GM21576 (cell line): ENCODE measurements at regions not wholly inside any gene's neighbourhood (a gene's known extent, or its start where the extent isn't known, plus 50 kb on each side); places are given as distances from the start of the nearest gene placed in this dataset.
"Not testable (repeated sequence)": the region's sequence is repeated elsewhere in the genome, so short reads cannot be mapped to it uniquely, and the experiment has no call there.

Experiments used
- ATAC-seq: cut with Tn5 transposase; IDR thresholded peaks from one replicate; pipeline ENCODE4 v1.9.1; 2021; ENCODE audit warnings: mild to moderate bottlenecking, moderate library complexity; ENCODE audit not compliant: unreplicated experiment

GRCh38 chr14:70269582-70269981 is 80.8 kb upstream of the SLC8A3 start:
- no peak for ATAC-seq

GRCh38 chr14:70268760-70269159 is 80.0 kb upstream of the SLC8A3 start:
- ATAC-seq = no peak

GRCh38 chr14:70266157-70266556 is 77.4 kb upstream of the SLC8A3 start:
- no peak for ATAC-seq

GRCh38 chr14:70265422-70265821 is 76.7 kb upstream of the SLC8A3 start:
- no peak for ATAC-seq

GRCh38 chr14:70259420-70259819 is 70.7 kb upstream of the SLC8A3 start:
- ATAC-seq = no peak

- no peak for ATAC-seq
These were observed 68.8 kb upstream of the SLC8A3 start for GRCh38 chr14:70257526-70257925.

- ATAC-seq = no peak
These were observed 67.8 kb upstream of the SLC8A3 start for GRCh38 chr14:70256601-70257000.

GRCh38 chr14:70255071-70256057 is 66.6 kb upstream of the SLC8A3 start:
- not testable (repeated sequence) for ATAC-seq

GRCh38 chr14:70254476-70254961 is 65.8 kb upstream of the SLC8A3 start:
- ATAC-seq = no peak

GRCh38 chr14:70253547-70253946 is 64.8 kb upstream of the SLC8A3 start:
- not testable (repeated sequence) for ATAC-seq

GRCh38 chr14:70245026-70245425 is 56.3 kb upstream of the SLC8A3 start:
- ATAC-seq = no peak

GRCh38 chr14:70239802-70240201 is 51.1 kb upstream of the SLC8A3 start:
- ATAC-seq = peak; percentile 87

GRCh38 chr14:70238635-70239034 is 49.9 kb upstream of the SLC8A3 start:
- ATAC-seq = not testable (repeated sequence)
